ENCODE measurements at regions not wholly inside any gene's neighbourhood (a gene's known extent, or its start where the extent isn't known, plus 50 kb on each side); places are given as distances from the start of the nearest gene placed in this dataset.

DNA sequence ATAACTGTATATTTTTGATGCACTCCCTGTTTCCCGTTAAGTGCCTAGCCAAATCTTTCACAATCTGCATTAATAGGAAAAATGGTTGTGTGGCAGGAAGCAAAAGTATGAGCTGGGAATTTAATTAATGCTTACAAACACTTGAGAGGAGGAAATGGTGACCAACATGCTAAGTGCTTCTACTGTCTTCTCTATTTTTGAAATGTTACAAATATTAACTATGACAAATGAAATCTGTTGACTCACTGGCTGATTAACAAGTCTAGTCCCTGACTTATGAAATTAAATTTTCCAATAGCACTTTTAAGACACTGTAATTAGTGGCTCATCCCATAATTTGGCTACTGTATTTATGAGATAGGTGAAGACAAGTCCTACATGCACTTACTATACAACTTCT, 446.9 kb upstream of the DPPA4 start:
- Histone ChIP-seq H3K27me3 (no peaks in the 10 kb centered on the region), H3K4me3 (no peak overlapping the region), H3K36me3 (no peaks in the 10 kb centered on the region), H3K27ac (no peak overlapping the region), H3K9me3 (no peaks in the 10 kb centered on the region), H3K4me1 (no peaks in the 10 kb centered on the region)
- FAIRE-seq (no peak), DNase-seq (no peak), ATAC-seq (no peak)
- TF ChIP-seq, protein P1, sequence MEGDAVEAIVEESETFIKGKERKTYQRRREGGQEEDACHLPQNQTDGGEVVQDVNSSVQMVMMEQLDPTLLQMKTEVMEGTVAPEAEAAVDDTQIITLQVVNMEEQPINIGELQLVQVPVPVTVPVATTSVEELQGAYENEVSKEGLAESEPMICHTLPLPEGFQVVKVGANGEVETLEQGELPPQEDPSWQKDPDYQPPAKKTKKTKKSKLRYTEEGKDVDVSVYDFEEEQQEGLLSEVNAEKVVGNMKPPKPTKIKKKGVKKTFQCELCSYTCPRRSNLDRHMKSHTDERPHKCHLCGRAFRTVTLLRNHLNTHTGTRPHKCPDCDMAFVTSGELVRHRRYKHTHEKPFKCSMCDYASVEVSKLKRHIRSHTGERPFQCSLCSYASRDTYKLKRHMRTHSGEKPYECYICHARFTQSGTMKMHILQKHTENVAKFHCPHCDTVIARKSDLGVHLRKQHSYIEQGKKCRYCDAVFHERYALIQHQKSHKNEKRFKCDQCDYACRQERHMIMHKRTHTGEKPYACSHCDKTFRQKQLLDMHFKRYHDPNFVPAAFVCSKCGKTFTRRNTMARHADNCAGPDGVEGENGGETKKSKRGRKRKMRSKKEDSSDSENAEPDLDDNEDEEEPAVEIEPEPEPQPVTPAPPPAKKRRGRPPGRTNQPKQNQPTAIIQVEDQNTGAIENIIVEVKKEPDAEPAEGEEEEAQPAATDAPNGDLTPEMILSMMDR (IDR thresholded peaks at IDR 0.05), result no peak
- 62 to 66% methylated on average over 1 of the region's 1 CpG for WGBS, 2 donors
- intact Hi-C loops (cut with DNase I), result loop anchor here in 1 of 3 donors (5.0 kb wide), 1 partner anchor 128 kb away; no protein-coding TSS in a partner anchor

DNA sequence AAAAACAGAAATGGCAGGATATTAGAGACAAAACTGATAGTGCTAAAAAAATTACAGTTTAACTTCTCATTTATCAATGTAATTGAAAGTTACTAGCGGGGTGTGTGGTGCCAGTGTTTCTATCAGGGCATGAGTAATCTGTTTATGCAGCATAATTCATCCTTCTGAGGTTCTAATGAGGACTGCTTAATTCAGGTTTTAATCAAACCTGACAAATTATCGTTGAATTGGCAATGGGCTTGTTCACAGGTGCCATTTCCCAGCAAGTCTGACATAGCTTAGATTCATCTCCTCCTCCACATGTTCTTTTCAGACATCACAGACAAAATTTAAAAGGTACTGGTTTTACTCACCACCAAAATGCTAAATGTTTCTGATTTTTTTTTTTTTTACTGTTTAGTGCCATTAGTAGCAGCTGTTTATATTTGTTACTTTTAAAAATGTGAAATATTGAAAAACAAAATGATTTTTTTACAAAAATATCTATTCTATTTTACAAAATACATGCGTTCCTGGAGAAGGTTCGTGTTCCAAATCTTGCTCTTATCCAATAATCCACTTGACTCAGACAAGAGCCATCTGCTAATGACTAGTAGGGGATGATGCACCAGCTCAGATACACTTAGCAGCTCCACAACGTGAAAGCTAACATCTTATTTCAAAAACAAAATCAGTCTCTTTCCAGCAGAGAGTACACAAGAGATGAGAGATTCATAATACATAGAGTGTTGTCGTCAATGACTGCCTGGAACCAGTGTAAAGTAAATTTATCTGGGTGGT, 447.7 kb upstream of the DPPA4 start:
- intact Hi-C loops (cut with DNase I), result loop anchor here in 1 of 3 donors (5.0 kb wide), 1 partner anchor 127 kb away; no protein-coding TSS in a partner anchor

DNA sequence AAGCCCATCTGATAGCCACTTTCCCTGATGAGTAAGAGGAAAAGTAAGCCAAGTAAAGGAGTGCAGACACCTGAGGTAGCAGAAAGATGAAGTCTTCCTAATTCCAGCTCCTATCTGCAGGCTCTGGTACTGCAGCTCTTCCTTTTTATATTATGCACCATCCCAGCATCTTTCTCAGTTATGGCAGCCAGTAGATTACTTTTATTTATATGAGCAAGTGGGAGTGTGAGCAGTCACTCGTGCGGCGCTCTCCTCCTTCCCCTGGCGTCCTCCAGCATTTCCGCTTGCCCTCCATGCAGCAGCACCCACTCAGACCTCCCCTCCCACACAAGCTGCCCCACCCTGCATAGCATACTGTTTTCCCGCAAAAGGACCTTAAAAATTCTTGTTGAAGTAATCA, 465.9 kb upstream of the DPPA4 start:
- H3K4me3 ChIP-seq, result no peak overlapping the region
- no peaks in the 10 kb centered on the region for H3K9me3 ChIP-seq
- intact Hi-C loops (cut with DNase I), result no loop called here
- H3K27ac ChIP-seq, result no peak overlapping the region
- H3K4me1 ChIP-seq, result no peaks in the 10 kb centered on the region
- FAIRE-seq (no peak), DNase-seq (no peak), ATAC-seq (no peak)
- TF ChIP-seq, protein P1 (IDR thresholded peaks at IDR 0.05), result no peak
- WGBS, 2 donors, result 74 to 83% methylated on average over 6 of the region's 6 CpGs
- H3K36me3 ChIP-seq, result no peaks in the 10 kb centered on the region
- H3K27me3 ChIP-seq, result no peaks in the 10 kb centered on the region

More for the DNA sequence above, 447.7 kb upstream of the DPPA4 start:
- WGBS, 2 donors, result 35 to 47% methylated on average over 6 of the region's 6 CpGs
- H3K36me3 ChIP-seq, result no peaks in the 10 kb centered on the region
- ATAC-seq, result no peak
- no peaks in the 10 kb centered on the region for H3K9me3 ChIP-seq
- no peaks in the 10 kb centered on the region for H3K27me3 ChIP-seq
- no peaks in the 10 kb centered on the region for H3K4me1 ChIP-seq
- no peak for DNase-seq
- no peak overlapping the region for H3K4me3 ChIP-seq
- H3K27ac ChIP-seq, result no peak overlapping the region
- TF ChIP-seq, protein P1 (IDR thresholded peaks at IDR 0.05), result no peak
- no peak for FAIRE-seq

DNA sequence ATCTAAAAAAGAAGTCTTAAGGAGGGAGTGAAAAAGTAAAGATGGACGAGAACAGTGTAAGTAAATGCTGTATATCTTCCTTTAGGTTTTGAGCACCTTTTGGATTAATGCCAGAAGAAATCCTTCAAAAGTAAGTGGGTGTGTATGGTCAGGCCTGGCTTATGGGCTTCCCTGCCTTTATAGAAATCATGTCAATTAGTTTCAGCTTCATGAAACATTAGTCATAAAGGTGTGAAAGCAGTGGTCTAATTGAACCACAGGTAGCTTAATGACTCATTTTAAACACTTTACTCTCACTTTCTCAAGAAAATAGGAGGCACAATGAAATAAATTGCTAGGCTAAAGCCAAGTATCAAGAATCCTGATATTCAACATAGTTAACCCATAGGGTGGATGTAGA, 467.4 kb upstream of the DPPA4 start:
- ATAC-seq, result no peak
- no peak for FAIRE-seq
- Histone ChIP-seq H3K27me3 (no peaks in the 10 kb centered on the region), H3K4me3 (no peak overlapping the region), H3K36me3 (no peaks in the 10 kb centered on the region), H3K27ac (no peak overlapping the region), H3K4me1 (no peaks in the 10 kb centered on the region), H3K9me3 (no peaks in the 10 kb centered on the region)
- TF ChIP-seq, protein P1 (IDR thresholded peaks at IDR 0.05), result no peak
- intact Hi-C loops (cut with DNase I), result no loop called here
- DNase-seq, result no peak
- WGBS, 2 donors, result 66 to 81% methylated on average over 1 of the region's 1 CpG

DNA sequence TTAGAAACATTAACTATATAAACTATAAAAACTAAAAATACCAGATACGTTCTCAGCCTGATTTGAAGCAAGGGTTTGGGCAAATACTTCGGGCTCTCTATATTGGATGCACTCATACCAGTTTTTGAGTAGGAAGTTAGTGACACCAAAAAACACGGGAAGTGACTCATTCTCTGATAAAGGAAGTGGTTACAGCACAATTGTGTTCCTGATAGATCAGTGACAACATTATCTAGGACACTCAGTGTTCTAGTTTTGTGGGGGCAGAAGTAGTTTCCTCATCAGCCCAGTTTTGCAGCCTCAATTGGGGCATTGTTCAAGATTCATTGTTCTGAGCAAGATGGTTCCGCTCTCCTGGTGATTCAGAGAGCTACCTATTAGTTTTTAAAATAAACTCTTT, 469.6 kb upstream of the DPPA4 start:
- H3K27ac ChIP-seq, result no peak overlapping the region
- no peaks in the 10 kb centered on the region for H3K9me3 ChIP-seq
- TF ChIP-seq, protein P1 (IDR thresholded peaks at IDR 0.05), result no peak
- intact Hi-C loops (cut with DNase I), result no loop called here
- H3K36me3 ChIP-seq, result no peaks in the 10 kb centered on the region
- no peaks in the 10 kb centered on the region for H3K27me3 ChIP-seq
- no peak overlapping the region for H3K4me3 ChIP-seq
- ATAC-seq (peak in 2 of 4 donors; percentile 54 to 57), FAIRE-seq (no peak), DNase-seq (no peak)
- 55 to 65% methylated on average over 4 of the region's 4 CpGs for WGBS, 2 donors
- no peaks in the 10 kb centered on the region for H3K4me1 ChIP-seq

Measured in pancreas (tissue), 10 donors.